HL-60 (cell line): ENCODE measurements at regions not wholly inside any gene's neighbourhood (a gene's known extent, or its start where the extent isn't known, plus 50 kb on each side); places are given as distances from the start of the nearest gene placed in this dataset.

Experiments used
- GABPA ChIP-seq: IDR thresholded peaks from 2 replicates; pipeline ENCODE4 v1.6.1; 2012; ENCODE audit warnings: low read depth
- POLR2AphosphoS5 ChIP-seq: IDR thresholded peaks from 2 replicates; pipeline ENCODE4 v1.6.1; 2012; ENCODE audit warnings: low read depth
- SPI1 ChIP-seq: IDR thresholded peaks from 2 replicates; pipeline ENCODE4 v1.6.1; 2012; ENCODE audit warnings: low read depth, mild to moderate bottlenecking, borderline replicate concordance
- TF ChIP-seq, protein P1 (sequence below): IDR thresholded peaks from one replicate; pipeline ENCODE4 v1.5.1; 2011; ENCODE audit warnings: low read length, control low read depth, inconsistent platforms; ENCODE audit not compliant: insufficient read depth
- TF ChIP-seq, protein P2 (sequence below): IDR thresholded peaks from 2 replicates; pipeline ENCODE4 v1.6.1; 2012; ENCODE audit warnings: low read depth; ENCODE audit not compliant: insufficient replicate concordance

DNA sequence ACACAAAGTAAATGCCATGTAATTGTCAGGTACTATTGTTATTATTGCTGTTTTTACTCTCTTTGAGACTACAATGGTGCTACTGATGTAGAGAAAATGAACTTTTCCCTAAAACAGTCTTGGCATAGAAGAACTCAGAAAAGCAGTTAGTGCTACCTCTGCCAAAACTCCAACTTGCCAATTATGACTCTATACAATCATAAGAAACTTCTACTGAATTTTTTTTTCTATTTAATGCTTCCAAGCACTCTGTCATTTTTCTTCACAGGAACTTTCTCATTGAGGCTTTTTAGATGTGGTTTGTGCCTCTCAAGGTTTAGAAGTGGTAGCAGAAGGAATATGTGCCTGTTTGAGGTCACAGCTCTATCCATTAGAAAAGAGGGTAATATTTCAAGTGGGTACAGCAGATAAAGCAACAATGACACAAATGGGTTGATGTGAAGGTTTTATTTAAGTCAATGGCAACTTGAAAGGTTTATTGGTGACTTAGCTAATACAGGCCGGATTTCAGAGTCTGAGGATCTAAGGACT lies 64.0 kb upstream of the FERD3L start:
- TF ChIP-seq POLR2AphosphoS5 (no peak), GABPA (no peak), SPI1 (no peak)
- TF ChIP-seq, protein P1, sequence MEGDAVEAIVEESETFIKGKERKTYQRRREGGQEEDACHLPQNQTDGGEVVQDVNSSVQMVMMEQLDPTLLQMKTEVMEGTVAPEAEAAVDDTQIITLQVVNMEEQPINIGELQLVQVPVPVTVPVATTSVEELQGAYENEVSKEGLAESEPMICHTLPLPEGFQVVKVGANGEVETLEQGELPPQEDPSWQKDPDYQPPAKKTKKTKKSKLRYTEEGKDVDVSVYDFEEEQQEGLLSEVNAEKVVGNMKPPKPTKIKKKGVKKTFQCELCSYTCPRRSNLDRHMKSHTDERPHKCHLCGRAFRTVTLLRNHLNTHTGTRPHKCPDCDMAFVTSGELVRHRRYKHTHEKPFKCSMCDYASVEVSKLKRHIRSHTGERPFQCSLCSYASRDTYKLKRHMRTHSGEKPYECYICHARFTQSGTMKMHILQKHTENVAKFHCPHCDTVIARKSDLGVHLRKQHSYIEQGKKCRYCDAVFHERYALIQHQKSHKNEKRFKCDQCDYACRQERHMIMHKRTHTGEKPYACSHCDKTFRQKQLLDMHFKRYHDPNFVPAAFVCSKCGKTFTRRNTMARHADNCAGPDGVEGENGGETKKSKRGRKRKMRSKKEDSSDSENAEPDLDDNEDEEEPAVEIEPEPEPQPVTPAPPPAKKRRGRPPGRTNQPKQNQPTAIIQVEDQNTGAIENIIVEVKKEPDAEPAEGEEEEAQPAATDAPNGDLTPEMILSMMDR = no peak
- TF ChIP-seq, protein P2, sequence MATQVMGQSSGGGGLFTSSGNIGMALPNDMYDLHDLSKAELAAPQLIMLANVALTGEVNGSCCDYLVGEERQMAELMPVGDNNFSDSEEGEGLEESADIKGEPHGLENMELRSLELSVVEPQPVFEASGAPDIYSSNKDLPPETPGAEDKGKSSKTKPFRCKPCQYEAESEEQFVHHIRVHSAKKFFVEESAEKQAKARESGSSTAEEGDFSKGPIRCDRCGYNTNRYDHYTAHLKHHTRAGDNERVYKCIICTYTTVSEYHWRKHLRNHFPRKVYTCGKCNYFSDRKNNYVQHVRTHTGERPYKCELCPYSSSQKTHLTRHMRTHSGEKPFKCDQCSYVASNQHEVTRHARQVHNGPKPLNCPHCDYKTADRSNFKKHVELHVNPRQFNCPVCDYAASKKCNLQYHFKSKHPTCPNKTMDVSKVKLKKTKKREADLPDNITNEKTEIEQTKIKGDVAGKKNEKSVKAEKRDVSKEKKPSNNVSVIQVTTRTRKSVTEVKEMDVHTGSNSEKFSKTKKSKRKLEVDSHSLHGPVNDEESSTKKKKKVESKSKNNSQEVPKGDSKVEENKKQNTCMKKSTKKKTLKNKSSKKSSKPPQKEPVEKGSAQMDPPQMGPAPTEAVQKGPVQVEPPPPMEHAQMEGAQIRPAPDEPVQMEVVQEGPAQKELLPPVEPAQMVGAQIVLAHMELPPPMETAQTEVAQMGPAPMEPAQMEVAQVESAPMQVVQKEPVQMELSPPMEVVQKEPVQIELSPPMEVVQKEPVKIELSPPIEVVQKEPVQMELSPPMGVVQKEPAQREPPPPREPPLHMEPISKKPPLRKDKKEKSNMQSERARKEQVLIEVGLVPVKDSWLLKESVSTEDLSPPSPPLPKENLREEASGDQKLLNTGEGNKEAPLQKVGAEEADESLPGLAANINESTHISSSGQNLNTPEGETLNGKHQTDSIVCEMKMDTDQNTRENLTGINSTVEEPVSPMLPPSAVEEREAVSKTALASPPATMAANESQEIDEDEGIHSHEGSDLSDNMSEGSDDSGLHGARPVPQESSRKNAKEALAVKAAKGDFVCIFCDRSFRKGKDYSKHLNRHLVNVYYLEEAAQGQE = no peak
